Sigmoid colon (tissue), 4 donors: ENCODE measurements at regions not wholly inside any gene's neighbourhood (a gene's known extent, or its start where the extent isn't known, plus 50 kb on each side); places are given as distances from the start of the nearest gene placed in this dataset.

Experiments used
- EP300 ChIP-seq, 4 donors: sonication (generic); formaldehyde crosslinking; IDR thresholded peaks; one replicate each; pipeline ENCODE4 v1.6.1; 2017; ENCODE audit warnings: antibody characterized with exemption in 4 of 4
- POLR2A ChIP-seq, 2 donors: fragments of 450-650 bp; IDR thresholded peaks; one replicate each; pipeline ENCODE4 v1.6.1; 2016; ENCODE audit warnings: antibody characterized with exemption in 2 of 2, mild to moderate bottlenecking in 2 of 2, moderate library complexity in 2 of 2
- POLR2AphosphoS5 ChIP-seq, 4 donors: sonication (generic); formaldehyde crosslinking; IDR thresholded peaks; one replicate each; pipeline ENCODE4 v1.6.1; 2017; ENCODE audit warnings: antibody characterized with exemption in 4 of 4
- TF ChIP-seq, protein P1 (sequence below), 4 experiments: fragments of 450-650 bp in 3 of 4; fragments of 200-600 bp in 1 of 4; IDR thresholded peaks; one replicate each; pipeline ENCODE4 v1.5.1; 2016 to 2019; ENCODE audit warnings: antibody characterized with exemption in 4 of 4, mild to moderate bottlenecking in 3 of 4, moderate library complexity in 2 of 4

DNA sequence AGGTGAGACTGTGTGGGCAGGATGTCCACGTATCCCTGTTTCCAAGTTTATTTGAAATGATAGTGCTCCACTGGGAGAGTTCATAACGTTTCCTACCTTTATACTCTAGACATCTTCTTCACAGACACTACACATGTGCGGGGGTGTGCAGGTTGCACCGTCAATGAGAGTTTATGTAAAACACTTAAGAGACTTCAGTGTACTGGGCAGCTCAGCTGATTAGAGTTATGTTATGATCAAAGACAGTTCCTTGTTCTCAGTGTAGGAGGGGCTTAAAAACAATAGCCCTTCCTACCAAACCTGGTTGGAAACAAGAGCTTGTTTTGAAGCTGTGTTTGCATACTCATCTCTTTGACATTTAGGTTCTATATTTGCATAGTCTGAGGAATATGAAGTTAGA lies 326.9 kb upstream of the AGA start:
- TF ChIP-seq, protein P1, sequence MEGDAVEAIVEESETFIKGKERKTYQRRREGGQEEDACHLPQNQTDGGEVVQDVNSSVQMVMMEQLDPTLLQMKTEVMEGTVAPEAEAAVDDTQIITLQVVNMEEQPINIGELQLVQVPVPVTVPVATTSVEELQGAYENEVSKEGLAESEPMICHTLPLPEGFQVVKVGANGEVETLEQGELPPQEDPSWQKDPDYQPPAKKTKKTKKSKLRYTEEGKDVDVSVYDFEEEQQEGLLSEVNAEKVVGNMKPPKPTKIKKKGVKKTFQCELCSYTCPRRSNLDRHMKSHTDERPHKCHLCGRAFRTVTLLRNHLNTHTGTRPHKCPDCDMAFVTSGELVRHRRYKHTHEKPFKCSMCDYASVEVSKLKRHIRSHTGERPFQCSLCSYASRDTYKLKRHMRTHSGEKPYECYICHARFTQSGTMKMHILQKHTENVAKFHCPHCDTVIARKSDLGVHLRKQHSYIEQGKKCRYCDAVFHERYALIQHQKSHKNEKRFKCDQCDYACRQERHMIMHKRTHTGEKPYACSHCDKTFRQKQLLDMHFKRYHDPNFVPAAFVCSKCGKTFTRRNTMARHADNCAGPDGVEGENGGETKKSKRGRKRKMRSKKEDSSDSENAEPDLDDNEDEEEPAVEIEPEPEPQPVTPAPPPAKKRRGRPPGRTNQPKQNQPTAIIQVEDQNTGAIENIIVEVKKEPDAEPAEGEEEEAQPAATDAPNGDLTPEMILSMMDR (IDR thresholded peaks at IDR 0.05), result no peak
- TF ChIP-seq POLR2A (IDR thresholded peaks at IDR 0.05) (no peak), EP300 (IDR thresholded peaks at IDR 0.05) (no peak), POLR2AphosphoS5 (IDR thresholded peaks at IDR 0.05) (no peak)
